ENCODE measurements at regions not wholly inside any gene's neighbourhood (a gene's known extent, or its start where the extent isn't known, plus 50 kb on each side); places are given as distances from the start of the nearest gene placed in this dataset.

DNA sequence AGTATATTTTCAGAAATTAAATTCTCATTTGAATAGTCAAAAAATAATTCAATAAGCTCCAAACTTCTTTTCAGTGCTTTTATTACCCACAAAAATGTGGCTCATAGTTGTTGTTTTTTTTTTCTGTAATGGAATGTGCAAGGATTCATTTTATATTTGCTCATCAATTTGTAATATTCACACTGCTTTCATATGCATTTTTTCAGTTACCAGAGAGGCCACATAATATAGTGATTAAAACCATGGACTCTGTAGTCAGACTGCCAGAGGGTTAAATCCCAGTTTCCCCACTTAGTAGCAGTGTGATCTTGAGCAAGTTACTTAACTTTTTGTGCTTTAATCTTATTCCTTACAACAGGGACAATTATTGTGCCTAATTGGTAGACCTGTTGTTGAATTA, 64.5 kb downstream of the FAM9B start:
- TF ChIP-seq, protein P1, sequence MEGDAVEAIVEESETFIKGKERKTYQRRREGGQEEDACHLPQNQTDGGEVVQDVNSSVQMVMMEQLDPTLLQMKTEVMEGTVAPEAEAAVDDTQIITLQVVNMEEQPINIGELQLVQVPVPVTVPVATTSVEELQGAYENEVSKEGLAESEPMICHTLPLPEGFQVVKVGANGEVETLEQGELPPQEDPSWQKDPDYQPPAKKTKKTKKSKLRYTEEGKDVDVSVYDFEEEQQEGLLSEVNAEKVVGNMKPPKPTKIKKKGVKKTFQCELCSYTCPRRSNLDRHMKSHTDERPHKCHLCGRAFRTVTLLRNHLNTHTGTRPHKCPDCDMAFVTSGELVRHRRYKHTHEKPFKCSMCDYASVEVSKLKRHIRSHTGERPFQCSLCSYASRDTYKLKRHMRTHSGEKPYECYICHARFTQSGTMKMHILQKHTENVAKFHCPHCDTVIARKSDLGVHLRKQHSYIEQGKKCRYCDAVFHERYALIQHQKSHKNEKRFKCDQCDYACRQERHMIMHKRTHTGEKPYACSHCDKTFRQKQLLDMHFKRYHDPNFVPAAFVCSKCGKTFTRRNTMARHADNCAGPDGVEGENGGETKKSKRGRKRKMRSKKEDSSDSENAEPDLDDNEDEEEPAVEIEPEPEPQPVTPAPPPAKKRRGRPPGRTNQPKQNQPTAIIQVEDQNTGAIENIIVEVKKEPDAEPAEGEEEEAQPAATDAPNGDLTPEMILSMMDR (IDR thresholded peaks at IDR 0.05) = no peak
- TF ChIP-seq EP300 (IDR thresholded peaks at IDR 0.05) (no peak), POLR2A (IDR thresholded peaks at IDR 0.05) (no peak)
